ENCODE measurements at regions not wholly inside any gene's neighbourhood (a gene's known extent, or its start where the extent isn't known, plus 50 kb on each side); places are given as distances from the start of the nearest gene placed in this dataset.

GRCh38 chr21:43308815-43309283 lies 118.1 kb downstream of the SIK1 start:
- dilution Hi-C loops (cut with MboI; ENCODE audit: extremely low pct_ligation_motif_present, low sequenced_read_pairs) (no loop called here), intact Hi-C loops (cut with micrococcal nuclease) (no loop called here)
- TF ChIP-seq POLR2A (IDR thresholded peaks at IDR 0.05; ENCODE audit: low read depth, low read length) (no peak), MYC (IDR thresholded peaks at IDR 0.05; ENCODE audit: low read depth, low read length) (no peak), EZH2 (IDR thresholded peaks at IDR 0.05; ENCODE audit: borderline replicate concordance, low read depth, low read length, severe bottlenecking) (no peak), GATA2 (IDR thresholded peaks at IDR 0.05; ENCODE audit: insufficient read depth, insufficient read length, low read depth, low read length) (no peak), POLR2AphosphoS5 (IDR thresholded peaks at IDR 0.05; ENCODE audit: insufficient read depth, low read depth, low read length) (no peak), FOS (IDR thresholded peaks at IDR 0.05; ENCODE audit: borderline replicate concordance, insufficient read depth, low read length) (no peak), JUN (IDR thresholded peaks at IDR 0.05; ENCODE audit: borderline replicate concordance, insufficient read depth, insufficient read length, low read depth) (no peak)
- TF ChIP-seq, protein P1, sequence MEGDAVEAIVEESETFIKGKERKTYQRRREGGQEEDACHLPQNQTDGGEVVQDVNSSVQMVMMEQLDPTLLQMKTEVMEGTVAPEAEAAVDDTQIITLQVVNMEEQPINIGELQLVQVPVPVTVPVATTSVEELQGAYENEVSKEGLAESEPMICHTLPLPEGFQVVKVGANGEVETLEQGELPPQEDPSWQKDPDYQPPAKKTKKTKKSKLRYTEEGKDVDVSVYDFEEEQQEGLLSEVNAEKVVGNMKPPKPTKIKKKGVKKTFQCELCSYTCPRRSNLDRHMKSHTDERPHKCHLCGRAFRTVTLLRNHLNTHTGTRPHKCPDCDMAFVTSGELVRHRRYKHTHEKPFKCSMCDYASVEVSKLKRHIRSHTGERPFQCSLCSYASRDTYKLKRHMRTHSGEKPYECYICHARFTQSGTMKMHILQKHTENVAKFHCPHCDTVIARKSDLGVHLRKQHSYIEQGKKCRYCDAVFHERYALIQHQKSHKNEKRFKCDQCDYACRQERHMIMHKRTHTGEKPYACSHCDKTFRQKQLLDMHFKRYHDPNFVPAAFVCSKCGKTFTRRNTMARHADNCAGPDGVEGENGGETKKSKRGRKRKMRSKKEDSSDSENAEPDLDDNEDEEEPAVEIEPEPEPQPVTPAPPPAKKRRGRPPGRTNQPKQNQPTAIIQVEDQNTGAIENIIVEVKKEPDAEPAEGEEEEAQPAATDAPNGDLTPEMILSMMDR (IDR thresholded peaks at IDR 0.05; ENCODE audit: extremely low read depth in 1 of 2, insufficient read depth in 1 of 2, low read depth in 1 of 2, low read length in 2 of 2), result no peak
- TF ChIP-seq, protein P2, sequence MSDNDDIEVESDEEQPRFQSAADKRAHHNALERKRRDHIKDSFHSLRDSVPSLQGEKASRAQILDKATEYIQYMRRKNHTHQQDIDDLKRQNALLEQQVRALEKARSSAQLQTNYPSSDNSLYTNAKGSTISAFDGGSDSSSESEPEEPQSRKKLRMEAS (IDR thresholded peaks at IDR 0.05; ENCODE audit: insufficient read depth, insufficient read length), result no peak
- H2AFZ ChIP-seq (ENCODE audit: low read depth, low read length), result no peak overlapping the region
- H4K20me1 ChIP-seq (replicated peaks; ENCODE audit: control insufficient read depth, extremely low read depth, insufficient read depth, low read length), result no peaks in the 10 kb centered on the region
- ChIA-PET POLR2A (no interaction called here), CTCF (no interaction called here)
- no peaks in the 10 kb centered on the region for H3K9me3 ChIP-seq (replicated peaks; ENCODE audit: control insufficient read depth, insufficient read depth, low read length)
- DNase-seq (ENCODE audit: low read depth, low spot score) (no peak), FAIRE-seq (no peak)
- H3K79me2 ChIP-seq (ENCODE audit: control insufficient read depth, insufficient read depth, low read length), result no peaks in the 10 kb centered on the region
- no peaks in the 10 kb centered on the region for H3K9me1 ChIP-seq (replicated peaks; ENCODE audit: control insufficient read depth, extremely low read depth, insufficient read depth, low read length)
- no peak overlapping the region for H3K4me2 ChIP-seq (ENCODE audit: insufficient read depth, low read length)
- no TSS peak for BruUV-seq (replicated peaks)
- H3K4me1 ChIP-seq (ENCODE audit: control insufficient read depth, extremely low read depth, insufficient read depth, low read length), result no peaks in the 10 kb centered on the region
- H3K9ac ChIP-seq (replicated peaks; ENCODE audit: extremely low read depth, insufficient read depth, low read length), result no peak overlapping the region
- peaks cover 1 to 5% of the 10 kb centered on the region in 2 experiments for H3K27me3 ChIP-seq (ENCODE audit: control insufficient read depth in 2 of 2, insufficient read depth in 2 of 2, low read length in 2 of 2)
- H3K36me3 ChIP-seq (ENCODE audit: control insufficient read depth in 2 of 2, extremely low read depth in 1 of 2, insufficient read depth in 2 of 2, low read length in 2 of 2), result no peaks in the 10 kb centered on the region
- H3K27ac ChIP-seq (ENCODE audit: insufficient read depth, low read depth, low read length), result no peak overlapping the region
- H3K4me3 ChIP-seq (replicated peaks in 1 of 3; ENCODE audit: insufficient read depth in 1 of 3, low read depth in 1 of 3, low read length in 3 of 3), result no peak overlapping the region
